OCI-LY7 (cell line): ENCODE measurements at regions not wholly inside any gene's neighbourhood (a gene's known extent, or its start where the extent isn't known, plus 50 kb on each side); places are given as distances from the start of the nearest gene placed in this dataset.

ENCODE experiments used
- BruUV-seq: library from RNA; stranded (reverse); fragments of 400-500 nt; replicated peaks from 2 replicates; lab custom pipeline; 2021; lab: Mats Ljungman, UMichigan
- CTCF ChIA-PET: fragments of 300-600 bp; sonication (Branson Sonifier 250); formaldehyde crosslinking; loops from one replicate; lab custom pipeline; 2022; ENCODE audit warnings: antibody characterized with exemption; ENCODE audit not compliant: unreplicated experiment; lab: Charles Lee
- POLR2A ChIA-PET: fragments of 300-600 bp; sonication (Branson Sonifier 250); formaldehyde crosslinking; loops from one replicate; lab custom pipeline; 2022; ENCODE audit warnings: antibody characterized with exemption; lab: Charles Lee
- DNase-seq: peaks from one replicate; pipeline ENCODE4 v3.0.0-alpha.2; 2015; ENCODE audit warnings: low spot score
- H2AFZ ChIP-seq: fragments of 200-600 bp; sonication (generic), shearing (Covaris generic); 2 replicates; pipeline ENCODE4 v1.6.1; 2014; ENCODE audit warnings: mild to moderate bottlenecking, antibody characterized with exemption, low read length, moderate library complexity
- H3K27ac ChIP-seq: fragments of 200-600 bp; sonication (generic); 2 replicates; pipeline ENCODE4 v1.5.1; 2014; ENCODE audit warnings: mixed run types, low read depth, mild to moderate bottlenecking, moderate library complexity, low read length, inconsistent platforms; ENCODE audit not compliant: poor library complexity, severe bottlenecking
- H3K36me3 ChIP-seq: fragments of 200-600 bp; sonication (generic); 2 replicates; pipeline ENCODE4 v1.6.1; 2014; ENCODE audit warnings: mild to moderate bottlenecking, antibody characterized with exemption, low read length, moderate library complexity, mixed read lengths; ENCODE audit not compliant: insufficient read depth
- H3K4me1 ChIP-seq: fragments of 200-600 bp; sonication (generic); 2 replicates; pipeline ENCODE4 v1.5.1; 2014; ENCODE audit warnings: mild to moderate bottlenecking, low read length; ENCODE audit not compliant: insufficient read depth, poor library complexity, severe bottlenecking
- H3K4me2 ChIP-seq: fragments of 200-600 bp; sonication (generic); 2 replicates; pipeline ENCODE4 v1.6.1; 2014; ENCODE audit warnings: mild to moderate bottlenecking, low read length
- H3K4me3 ChIP-seq: fragments of 200-600 bp; sonication (generic); 2 replicates; pipeline ENCODE4 v1.5.1; 2014; ENCODE audit warnings: mild to moderate bottlenecking, low read depth, low read length; ENCODE audit not compliant: poor library complexity, severe bottlenecking
- H3K79me2 ChIP-seq: fragments of 200-600 bp; sonication (generic); 2 replicates; pipeline ENCODE4 v1.6.1; 2016; ENCODE audit warnings: low read depth, mild to moderate bottlenecking, low read length, moderate library complexity, mixed read lengths; ENCODE audit not compliant: insufficient read depth
- H3K9me2 ChIP-seq: fragments of 200-600 bp; sonication (generic); 2 replicates; pipeline ENCODE4 v1.6.1; 2016; ENCODE audit warnings: mild to moderate bottlenecking, low read length, mixed read lengths; ENCODE audit not compliant: insufficient read depth
- H3K9me3 ChIP-seq: fragments of 200-600 bp; sonication (generic); 2 replicates; pipeline ENCODE4 v1.6.1; 2014; ENCODE audit warnings: mild to moderate bottlenecking, mixed run types, low read length, mixed read lengths
- H4K20me1 ChIP-seq: fragments of 200-600 bp; sonication (generic); 2 replicates; pipeline ENCODE4 v1.6.1; 2014; ENCODE audit warnings: mild to moderate bottlenecking, antibody characterized with exemption, low read length, moderate library complexity, mixed read lengths; ENCODE audit not compliant: insufficient read depth
- CTCF ChIP-seq: fragments of 200-600 bp; sonication (generic); conservative IDR thresholded peaks from 2 replicates; pipeline ENCODE4 v1.5.1; 2014; ENCODE audit warnings: mild to moderate bottlenecking, antibody characterized with exemption, low read length, moderate library complexity, mixed read lengths
- EZH2phosphoT487 ChIP-seq: fragments of 200-600 bp; sonication (generic); IDR thresholded peaks from 2 replicates; pipeline ENCODE4 v1.6.1; 2018; ENCODE audit warnings: low read depth, borderline replicate concordance, mild to moderate bottlenecking, mixed run types, antibody characterized with exemption, low read length, moderate library complexity, mixed read lengths
- intact Hi-C: fragments of 100-400 bp; cut with micrococcal nuclease; formaldehyde crosslinking; loops from one replicate; pipeline ENCODE4 v1.10.0; 2022; ENCODE audit not compliant: unreplicated experiment

- Histone ChIP-seq H2AFZ (no peak overlapping the region), H3K27ac (no peak overlapping the region), H3K9me3 (no peaks in the 10 kb centered on the region), H3K36me3 (peaks cover 12% of the 10 kb centered on the region; the same call in 1 of the 2 replicates), H3K9me2 (no peaks in the 10 kb centered on the region), H3K4me3 (no peak overlapping the region), H4K20me1 (no peaks in the 10 kb centered on the region), H3K4me2 (no peak overlapping the region), H3K4me1 (no peaks in the 10 kb centered on the region), H3K79me2 (peaks cover 3% of the 10 kb centered on the region; the same call in 1 of the 2 replicates)
- TF ChIP-seq CTCF = no peak
- no peak for TF ChIP-seq EZH2phosphoT487
- intact Hi-C loops = no loop called here
- POLR2A ChIA-PET = interaction anchor here (0.6 kb wide), 1 partner anchor 238 kb away, joined by 3 read pairs; no protein-coding TSS in a partner anchor
- no TSS peak for BruUV-seq
- CTCF ChIA-PET = no interaction called here
- DNase-seq = no peak
Measured at GRCh38 chr18:46257366-46257765, 153.2 kb downstream of the HAUS1 start.

DNA sequence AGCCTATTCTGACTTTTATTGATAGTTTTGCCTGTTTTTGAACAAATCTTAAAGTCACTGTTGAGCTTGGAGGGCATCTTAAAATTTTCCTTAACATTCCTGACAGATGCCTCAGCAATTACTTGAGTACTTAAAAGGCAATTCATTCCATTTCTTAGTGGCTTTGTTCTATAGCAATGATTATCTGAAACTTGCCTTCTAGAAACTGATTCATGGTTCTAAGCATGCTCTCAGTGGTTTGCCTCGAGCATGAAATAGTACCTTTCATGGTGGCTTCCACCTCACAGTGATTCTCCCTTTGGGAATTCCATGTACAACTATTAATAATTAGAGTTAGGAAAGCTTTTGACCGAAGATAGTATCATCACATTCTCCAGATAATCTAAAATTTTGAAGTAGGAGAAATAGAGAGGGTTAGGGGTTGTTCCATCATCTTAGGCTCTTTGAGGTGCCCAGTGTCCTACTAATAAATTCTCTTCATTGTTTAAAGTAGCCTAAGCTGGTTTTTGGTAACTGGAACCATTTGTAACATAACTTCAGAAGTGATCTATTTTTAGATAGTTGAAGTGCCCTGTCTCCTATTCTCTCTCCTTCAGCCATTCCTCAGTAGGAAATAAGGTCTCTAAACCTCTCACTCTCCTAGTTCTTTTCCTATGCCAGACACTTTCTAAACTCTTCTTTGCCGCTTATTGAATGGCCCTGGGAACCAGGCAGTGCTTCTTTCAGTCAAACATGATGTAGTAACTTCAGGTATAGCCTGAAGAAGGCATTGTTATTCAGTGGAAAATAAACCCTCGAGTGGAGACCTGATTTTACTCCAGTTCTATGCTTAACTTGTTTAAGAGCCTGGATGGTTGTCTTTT, 156.1 kb downstream of the HAUS1 start:
- POLR2A ChIA-PET = no interaction called here
- intact Hi-C loops = no loop called here
- no peaks in the 10 kb centered on the region for H3K9me2 ChIP-seq
- no peaks in the 10 kb centered on the region for H4K20me1 ChIP-seq
- no peak overlapping the region for H3K4me2 ChIP-seq
- no peak overlapping the region for H3K4me3 ChIP-seq
- TF ChIP-seq CTCF (no peak), EZH2phosphoT487 (no peak)
- peaks cover 21% of the 10 kb centered on the region for H3K36me3 ChIP-seq
- no peak overlapping the region for H2AFZ ChIP-seq
- no peaks in the 10 kb centered on the region for H3K79me2 ChIP-seq
- CTCF ChIA-PET = interaction anchor here (0.8 kb wide), 1 partner anchor 11 kb away, joined by 4 read pairs; no protein-coding TSS in a partner anchor
- H3K9me3 ChIP-seq = no peaks in the 10 kb centered on the region
- no TSS peak for BruUV-seq
- H3K4me1 ChIP-seq = peaks cover 3% of the 10 kb centered on the region
- DNase-seq = no peak
- H3K27ac ChIP-seq = no peak overlapping the region

DNA sequence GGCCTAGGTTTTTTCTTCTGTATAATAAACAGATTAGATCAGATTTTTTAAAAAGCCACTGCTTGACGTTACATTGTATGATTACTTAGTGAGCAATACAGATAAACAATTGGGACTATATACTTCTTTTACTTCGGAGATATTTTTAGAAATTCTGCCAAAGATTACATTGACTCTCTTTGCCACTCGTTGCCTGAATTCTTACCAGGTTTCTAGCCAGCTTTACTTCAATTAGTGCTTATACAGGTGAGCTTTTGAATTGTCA, 156.6 kb downstream of the HAUS1 start:
- Histone ChIP-seq H3K36me3 (peaks cover 26% of the 10 kb centered on the region), H4K20me1 (no peaks in the 10 kb centered on the region), H3K9me2 (no peaks in the 10 kb centered on the region), H2AFZ (no peak overlapping the region), H3K4me1 (peaks cover 8% of the 10 kb centered on the region), H3K79me2 (no peaks in the 10 kb centered on the region), H3K4me2 (no peak overlapping the region), H3K4me3 (no peak overlapping the region), H3K27ac (no peak overlapping the region), H3K9me3 (no peaks in the 10 kb centered on the region)
- intact Hi-C loops = no loop called here
- DNase-seq = no peak
- POLR2A ChIA-PET = no interaction called here
- no TSS peak for BruUV-seq
- CTCF ChIA-PET = no interaction called here
- TF ChIP-seq CTCF = no peak
